H1 (cell line): ENCODE measurements at regions not wholly inside any gene's neighbourhood (a gene's known extent, or its start where the extent isn't known, plus 50 kb on each side); places are given as distances from the start of the nearest gene placed in this dataset.

Experiments
- CTCF ChIA-PET: fragments of 300-600 bp; sonication (Branson Sonifier 250); formaldehyde crosslinking; loops from one replicate; lab custom pipeline; 2021; ENCODE audit not compliant: partially characterized antibody; lab: Charles Lee
- POLR2A ChIA-PET: fragments of 300-600 bp; sonication (Branson Sonifier 250); formaldehyde crosslinking; loops from one replicate; lab custom pipeline; 2021; ENCODE audit warnings: inconsistent platforms; ENCODE audit not compliant: partially characterized antibody; lab: Charles Lee
- DNase-seq, 2 experiments: peaks; one replicate each; pipeline versions ENCODE4 v3.0.0 to v3.0.0-alpha.2; 2010 to 2022; ENCODE audit warnings: low spot score in 2 of 2, low read depth in 1 of 2, mixed read lengths in 1 of 2
- FAIRE-seq: peaks from 2 replicates; lab custom pipeline; 2011; peaks lifted over from hg19 to GRCh38; lab: Jason Lieb, UNC
- H2AFZ ChIP-seq: 2 replicates; pipeline ENCODE4 v1.8.1; 2012; ENCODE audit warnings: low read length, inconsistent platforms
- H2AK5ac ChIP-seq: 2 replicates; pipeline ENCODE4 v1.6.1; 2013; ENCODE audit warnings: low read depth, low read length
- H2BK120ac ChIP-seq: replicated peaks from 2 replicates; pipeline ENCODE3; 2013; ENCODE audit warnings: low read depth, low read length, inconsistent platforms
- H2BK12ac ChIP-seq: 2 replicates; pipeline ENCODE4 v1.6.1; 2013; ENCODE audit warnings: low read depth, low read length
- H2BK15ac ChIP-seq: 2 replicates; pipeline ENCODE4 v1.6.1; 2013; ENCODE audit warnings: low read length
- H2BK20ac ChIP-seq: 2 replicates; pipeline ENCODE4 v1.6.1; 2013; ENCODE audit warnings: low read length
- H2BK5ac ChIP-seq: 2 replicates; pipeline ENCODE4 v1.6.1; 2013; ENCODE audit warnings: low read depth, low read length
- H3K14ac ChIP-seq: 2 replicates; pipeline ENCODE4 v1.6.1; 2013; ENCODE audit warnings: inconsistent platforms; ENCODE audit not compliant: insufficient read length
- H3K18ac ChIP-seq: 2 replicates; pipeline ENCODE4 v1.6.1; 2013; ENCODE audit warnings: low read length; ENCODE audit errors: extremely low read depth
- H3K23ac ChIP-seq: 2 replicates; pipeline ENCODE4 v1.6.1; 2013; ENCODE audit warnings: inconsistent platforms; ENCODE audit not compliant: insufficient read length
- H3K23me2 ChIP-seq: 2 replicates; pipeline ENCODE4 v1.6.1; 2013; ENCODE audit warnings: low read depth, low read length
- H3K27ac ChIP-seq: 2 replicates; pipeline ENCODE4 v1.6.1; 2011; ENCODE audit warnings: low read depth, low read length, inconsistent platforms
- H3K27me3 ChIP-seq, 4 experiments: replicated peaks in 1 of 4; 1 replicate in 1 of 4; 2 replicates in 3 of 4; pipeline versions ENCODE4 v1.6.1 to v1.8.1; 2011 to 2013; ENCODE audit warnings: low read length in 3 of 4, mild to moderate bottlenecking in 3 of 4, inconsistent platforms in 2 of 4, mixed read lengths in 2 of 4, moderate library complexity in 1 of 4; ENCODE audit not compliant: control insufficient read depth in 3 of 4, insufficient read depth in 3 of 4; ENCODE audit errors: extremely low read depth in 1 of 4
- H3K36me3 ChIP-seq, 4 experiments: 2 replicates each; pipeline versions ENCODE4 v1.6.1 to v1.8.1; 2011 to 2013; ENCODE audit warnings: mild to moderate bottlenecking in 4 of 4, low read length in 3 of 4, moderate library complexity in 2 of 4, control low read depth in 1 of 4, inconsistent platforms in 1 of 4; ENCODE audit not compliant: insufficient read depth in 4 of 4, control insufficient read depth in 2 of 4
- H3K4ac ChIP-seq: replicated peaks from 2 replicates; pipeline ENCODE3; 2013; ENCODE audit warnings: low read length, low read depth, mixed read lengths, inconsistent platforms; ENCODE audit not compliant: insufficient read length
- H3K4me1 ChIP-seq, 4 experiments: replicated peaks in 1 of 4; 1 replicate in 1 of 4; 2 replicates in 3 of 4; pipeline versions ENCODE4 v1.6.1 to v1.8.1; 2011 to 2013; ENCODE audit warnings: low read length in 3 of 4, inconsistent platforms in 2 of 4, mixed read lengths in 1 of 4; ENCODE audit not compliant: insufficient read depth in 4 of 4, control insufficient read depth in 3 of 4
- H3K4me2 ChIP-seq, 2 experiments: 2 replicates each; pipeline versions ENCODE4 v1.6.1 to v1.8.1; 2011 to 2013; ENCODE audit warnings: low read depth in 2 of 2, low read length in 2 of 2, control low read depth in 1 of 2, inconsistent platforms in 1 of 2, mild to moderate bottlenecking in 1 of 2; ENCODE audit not compliant: insufficient read depth in 1 of 2
- H3K4me3 ChIP-seq, 4 experiments: fragments of 200-600, 300-600 bp in 1 of 4; sonication (generic), shearing (Covaris generic), sonication (Bioruptor Twin) in 1 of 4; 2 replicates each; pipeline versions ENCODE4 v1.5.1 to v1.8.1; 2011 to 2016; ENCODE audit warnings: low read length in 4 of 4, low read depth in 3 of 4, control low read depth in 2 of 4, inconsistent platforms in 2 of 4, mild to moderate bottlenecking in 2 of 4, mixed read lengths in 1 of 4, moderate library complexity in 1 of 4; ENCODE audit not compliant: insufficient read depth in 2 of 4; ENCODE audit errors: extremely low read depth in 1 of 4
- H3K56ac ChIP-seq: replicated peaks from 2 replicates; pipeline ENCODE3; 2013; ENCODE audit warnings: low read depth, mild to moderate bottlenecking, mixed read lengths, low read length, inconsistent platforms; ENCODE audit not compliant: insufficient read length
- H3K79me1 ChIP-seq: 2 replicates; pipeline ENCODE4 v1.6.1; 2013; ENCODE audit warnings: low read depth, low read length, control low read depth
- H3K79me2 ChIP-seq, 2 experiments: 2 replicates each; pipeline versions ENCODE4 v1.6.1 to v1.8.1; 2012 to 2013; ENCODE audit warnings: low read length in 2 of 2, mild to moderate bottlenecking in 2 of 2, inconsistent platforms in 1 of 2; ENCODE audit not compliant: insufficient read depth in 2 of 2, control insufficient read depth in 1 of 2
- H3K9ac ChIP-seq, 4 experiments: replicated peaks in 1 of 4; 1 replicate in 1 of 4; 2 replicates in 3 of 4; pipeline versions ENCODE4 v1.6.1 to v1.8.1; 2011 to 2013; ENCODE audit warnings: low read depth in 3 of 4, low read length in 3 of 4, control low read depth in 2 of 4, mild to moderate bottlenecking in 2 of 4, moderate library complexity in 2 of 4, inconsistent platforms in 1 of 4; ENCODE audit errors: extremely low read depth in 1 of 4
- H3K9me3 ChIP-seq, 2 experiments: 2 replicates each; pipeline versions ENCODE4 v1.6.1 to v1.8.1; 2012 to 2013; ENCODE audit warnings: mild to moderate bottlenecking in 2 of 2, moderate library complexity in 2 of 2, control low read depth in 1 of 2, inconsistent platforms in 1 of 2, low read depth in 1 of 2, low read length in 1 of 2, mixed read lengths in 1 of 2; ENCODE audit not compliant: insufficient read depth in 2 of 2
- H4K20me1 ChIP-seq, 2 experiments: replicated peaks in 1 of 2; 2 replicates each; pipeline versions ENCODE3 to v1.8.1; 2011 to 2013; ENCODE audit warnings: inconsistent platforms in 2 of 2, low read length in 2 of 2, mild to moderate bottlenecking in 1 of 2; ENCODE audit not compliant: insufficient read depth in 2 of 2, control insufficient read depth in 1 of 2
- H4K5ac ChIP-seq: 2 replicates; pipeline ENCODE4 v1.6.1; 2013; ENCODE audit warnings: low read length, low read depth, mixed read lengths, inconsistent platforms; ENCODE audit not compliant: insufficient read length
- H4K8ac ChIP-seq: 2 replicates; pipeline ENCODE4 v1.8.0; 2013; ENCODE audit warnings: mild to moderate bottlenecking, moderate library complexity, low read length, inconsistent platforms; ENCODE audit not compliant: insufficient read depth; ENCODE audit errors: extremely low read depth
- H4K91ac ChIP-seq: replicated peaks from 2 replicates; pipeline ENCODE3; 2013; ENCODE audit warnings: low read length, mixed read lengths, inconsistent platforms; ENCODE audit not compliant: insufficient read length
- ATF3 ChIP-seq: IDR thresholded peaks from 2 replicates; pipeline ENCODE4 v1.6.1; 2011; ENCODE audit warnings: low read depth, mild to moderate bottlenecking, low read length; ENCODE audit not compliant: insufficient read depth
- CTCF ChIP-seq, 3 experiments: IDR thresholded peaks; 1 replicate in 2 of 3; 2 replicates in 1 of 3; pipeline versions ENCODE4 v1.5.1 to v1.6.1; 2011; ENCODE audit warnings: low read length in 3 of 3, mild to moderate bottlenecking in 3 of 3, inconsistent platforms in 2 of 3, low read depth in 1 of 3, moderate library complexity in 1 of 3; ENCODE audit not compliant: insufficient read depth in 1 of 3; ENCODE audit errors: control extremely low read depth in 1 of 3
- EGR1 ChIP-seq: IDR thresholded peaks from 2 replicates; pipeline ENCODE4 v1.6.1; 2011; ENCODE audit warnings: low read depth, low read length, borderline replicate concordance
- GABPA ChIP-seq: IDR thresholded peaks from 2 replicates; pipeline ENCODE4 v1.6.1; 2011; ENCODE audit warnings: mild to moderate bottlenecking, low read length, moderate library complexity, borderline replicate concordance; ENCODE audit not compliant: insufficient read depth
- NANOG ChIP-seq: IDR thresholded peaks from 2 replicates; pipeline ENCODE4 v1.6.1; 2011; ENCODE audit warnings: low read length, low read depth, mild to moderate bottlenecking, inconsistent platforms; ENCODE audit not compliant: insufficient read depth, poor library complexity, severe bottlenecking
- NRF1 ChIP-seq: IDR thresholded peaks from 2 replicates; pipeline ENCODE4 v1.6.1; 2011; ENCODE audit warnings: mild to moderate bottlenecking, low read depth, low read length, improper control_type of control experiment
- PHF8 ChIP-seq: fragments of 200-600 bp; sonication (generic); conservative IDR thresholded peaks from 2 replicates; pipeline ENCODE4 v1.7.1; 2012; ENCODE audit warnings: low read depth, mild to moderate bottlenecking, inconsistent platforms, low read length, moderate library complexity
- RNF2 ChIP-seq: fragments of 200-900, 300-1000 bp; sonication (generic); IDR thresholded peaks from 2 replicates; pipeline ENCODE4 v1.7.1; 2016; ENCODE audit warnings: borderline replicate concordance, low read depth, mild to moderate bottlenecking, antibody characterized with exemption, low read length; ENCODE audit not compliant: poor library complexity, severe bottlenecking; ENCODE audit errors: missing control alignments
- SIRT6 ChIP-seq: IDR thresholded peaks from one replicate; pipeline ENCODE4 v1.7.1; 2012; ENCODE audit warnings: low read length, inconsistent platforms
- TBP ChIP-seq: IDR thresholded peaks from 2 replicates; pipeline ENCODE4 v1.6.1; 2011; ENCODE audit warnings: low read depth, low read length, improper control_type of control experiment
- TCF12 ChIP-seq: IDR thresholded peaks from 2 replicates; pipeline ENCODE4 v1.6.1; 2011; ENCODE audit warnings: low read depth, mild to moderate bottlenecking, low read length
- TEAD4 ChIP-seq: IDR thresholded peaks from 2 replicates; pipeline ENCODE4 v1.6.1; 2012; ENCODE audit warnings: low read depth, low read length, inconsistent platforms, mixed read lengths
- WGBS, 2 experiments: shearing (Covaris generic) in 1 of 2; methylation state at CpG; one replicate each; pipeline versions ENCODE4 v1.1.6 to v1.1.7; 2013 to 2015; ENCODE audit warnings: low lambda C conversion rate in 2 of 2, mixed read lengths in 2 of 2, inconsistent platforms in 1 of 2, low coverage in 1 of 2, missing lambda C conversion rate in 1 of 2; ENCODE audit not compliant: insufficient replicate concordance in 2 of 2, insufficient coverage in 1 of 2, insufficient read length in 1 of 2; ENCODE audit errors: extremely low coverage in 1 of 2, missing lambda C conversion rate in 1 of 2; 5-methylcytosine and 5-hydroxymethylcytosine counted together

DNA sequence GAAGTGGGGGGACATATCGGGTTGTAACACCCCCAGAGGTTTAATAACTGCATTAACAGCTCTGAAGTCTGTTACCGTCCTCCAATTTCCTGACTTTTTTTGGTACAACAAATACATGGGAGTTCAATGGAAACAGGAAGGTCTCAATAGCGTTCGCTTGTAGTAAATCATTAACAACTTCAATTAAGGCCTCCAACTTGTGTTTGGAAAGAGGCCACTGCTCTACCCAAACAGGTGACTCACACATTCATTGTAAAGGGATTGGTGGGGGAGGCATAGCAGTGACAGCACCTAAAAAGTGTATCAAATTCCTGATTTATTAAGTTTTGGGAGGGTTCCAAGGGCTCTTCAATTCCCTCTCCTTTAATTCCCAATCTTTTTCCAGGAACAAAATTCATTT is 1046.2 kb upstream of the AMELY start:
- Histone ChIP-seq H2AFZ (no peak overlapping the region), H3K79me2 (no peaks in the 10 kb centered on the region), H2BK120ac (no peak overlapping the region), H4K8ac (no peak overlapping the region), H2BK15ac (no peak overlapping the region), H4K20me1 (no peaks in the 10 kb centered on the region), H2BK20ac (no peak overlapping the region), H2BK5ac (no peak overlapping the region), H3K4me1 (no peaks in the 10 kb centered on the region), H3K23me2 (no peaks in the 10 kb centered on the region), H3K4ac (no peak overlapping the region), H3K4me3 (no peak overlapping the region), H3K56ac (no peak overlapping the region), H3K18ac (no peak overlapping the region), H4K91ac (no peak overlapping the region), H2AK5ac (no peak overlapping the region), H3K27ac (no peak overlapping the region), H2BK12ac (no peak overlapping the region), H3K9ac (no peak overlapping the region), H3K9me3 (peaks cover 5 to 27% of the 10 kb centered on the region in 2 experiments; a peak in 3 of 4 replicates), H3K79me1 (no peaks in the 10 kb centered on the region), H3K4me2 (no peak overlapping the region), H3K27me3 (no peaks in the 10 kb centered on the region), H3K36me3 (no peaks in the 10 kb centered on the region), H3K14ac (no peak overlapping the region), H4K5ac (no peak overlapping the region), H3K23ac (no peak overlapping the region)
- FAIRE-seq (no peak), DNase-seq (no peak)
- ChIA-PET CTCF (no interaction called here), POLR2A (no interaction called here)
- 67% methylated on average over 2 of the region's 4 CpGs; no CpG with 5 or more reads in 1 of the 2 experiments for WGBS, 2 experiments
- no peak for TF ChIP-seq ATF3
- no peak for TF ChIP-seq GABPA
- TF ChIP-seq RNF2, result no peak
- TF ChIP-seq NANOG, result no peak
- TF ChIP-seq NRF1, result no peak
- TF ChIP-seq PHF8, result no peak
- TF ChIP-seq TBP, result no peak
- TF ChIP-seq CTCF (IDR thresholded peaks at IDR 0.05; ENCODE audit: control extremely low read depth in 1 of 3, insufficient read depth in 1 of 3, low read depth in 1 of 3, low read length in 3 of 3), result no peak
- no peak for TF ChIP-seq TCF12
- TF ChIP-seq EGR1, result no peak
- no peak for TF ChIP-seq SIRT6
- no peak for TF ChIP-seq TEAD4
